Skin epidermis (tissue), 12 donors: ENCODE measurements at regions not wholly inside any gene's neighbourhood (a gene's known extent, or its start where the extent isn't known, plus 50 kb on each side); places are given as distances from the start of the nearest gene placed in this dataset.

Experiments
- H3K27ac ChIP-seq, 21 experiments: fragments of 200-600 bp; sonication (generic) in 11 of 21; one replicate each; pipeline ENCODE4 v1.5.0; 2020; ENCODE audit warnings: mild to moderate bottlenecking in 3 of 21, inconsistent platforms in 2 of 21, moderate library complexity in 2 of 21
- H3K4me3 ChIP-seq, 7 experiments: fragments of 200-600 bp; sonication (generic) in 2 of 7; one replicate each; pipeline ENCODE4 v1.5.0; 2020; ENCODE audit warnings: inconsistent platforms in 2 of 7, mild to moderate bottlenecking in 2 of 7, moderate library complexity in 1 of 7

GRCh38 chr6:144335311-144335861, 50.3 kb downstream of the UTRN start:
- peak overlapping the region in 3 of 21 experiments; percentile 47 to 78 (median 48) for H3K27ac ChIP-seq
- H3K4me3 ChIP-seq: no peak overlapping the region

GRCh38 chr6:144335914-144336313, 50.8 kb downstream of the UTRN start:
- Histone ChIP-seq H3K4me3 (no peak overlapping the region), H3K27ac (peak overlapping the region in 1 of 21 experiments; percentile 48)

- Histone ChIP-seq H3K27ac (peak overlapping the region in 1 of 21 experiments; percentile 5), H3K4me3 (no peak overlapping the region)
These were observed 51.8 kb downstream of the UTRN start for GRCh38 chr6:144336900-144337299.

GRCh38 chr6:144338474-144338873, 53.3 kb downstream of the UTRN start:
- Histone ChIP-seq H3K27ac (peak overlapping the region in 3 of 21 experiments; percentile 10 to 47 (median 26)), H3K4me3 (no peak overlapping the region)

- Histone ChIP-seq H3K27ac (peak overlapping the region in 9 of 21 experiments; percentile 11 to 88 (median 32)), H3K4me3 (no peak overlapping the region)
These were observed 54.0 kb downstream of the UTRN start for GRCh38 chr6:144338951-144339700.

- H3K27ac ChIP-seq: peak overlapping the region in 11 of 21 experiments; percentile 4 to 88 (median 26)
- H3K4me3 ChIP-seq: no peak overlapping the region
These were observed 54.8 kb downstream of the UTRN start for GRCh38 chr6:144339859-144340452.

GRCh38 chr6:144340541-144341371, 55.6 kb downstream of the UTRN start:
- Histone ChIP-seq H3K4me3 (no peak overlapping the region), H3K27ac (peak overlapping the region in 9 of 21 experiments; percentile 11 to 88 (median 51))

- peak overlapping the region in 8 of 21 experiments; percentile 1 to 93 (median 20) for H3K27ac ChIP-seq
- H3K4me3 ChIP-seq: no peak overlapping the region
These were observed 56.8 kb downstream of the UTRN start for GRCh38 chr6:144341831-144342527.

GRCh38 chr6:144343701-144344428, 58.7 kb downstream of the UTRN start:
- H3K4me3 ChIP-seq: peak overlapping the region; percentile 0 to 30 (median 21)
- peak overlapping the region in 20 of 21 experiments; percentile 39 to 93 (median 73) for H3K27ac ChIP-seq

- H3K27ac ChIP-seq: peak overlapping the region in 20 of 21 experiments; percentile 39 to 93 (median 72)
- peak overlapping the region; percentile 0 to 30 (median 21) for H3K4me3 ChIP-seq
These were observed 59.5 kb downstream of the UTRN start for GRCh38 chr6:144344646-144345045.

GRCh38 chr6:144345451-144345850, 60.3 kb downstream of the UTRN start:
- Histone ChIP-seq H3K4me3 (peak overlapping the region in 2 of 7 experiments; percentile 24 to 29), H3K27ac (peak overlapping the region in 13 of 21 experiments; percentile 6 to 93 (median 64))

- H3K27ac ChIP-seq: peak overlapping the region in 13 of 21 experiments; percentile 0 to 93 (median 51)
- H3K4me3 ChIP-seq: no peak overlapping the region
These were observed 61.7 kb downstream of the UTRN start for GRCh38 chr6:144346719-144347447.

- H3K4me3 ChIP-seq: no peak overlapping the region
- peak overlapping the region in 12 of 21 experiments; percentile 0 to 93 (median 51) for H3K27ac ChIP-seq
These were observed 62.3 kb downstream of the UTRN start for GRCh38 chr6:144347448-144347759.

- peak overlapping the region in 7 of 21 experiments; percentile 0 to 93 (median 18) for H3K27ac ChIP-seq
- H3K4me3 ChIP-seq: no peak overlapping the region
These were observed 62.8 kb downstream of the UTRN start for GRCh38 chr6:144347933-144348332.

- peak overlapping the region in 18 of 21 experiments; percentile 16 to 93 (median 62) for H3K27ac ChIP-seq
- peak overlapping the region in 2 of 7 experiments; percentile 1 to 10 for H3K4me3 ChIP-seq
These were observed 64.8 kb downstream of the UTRN start for GRCh38 chr6:144349690-144350527.

GRCh38 chr6:144350528-144350880, 65.4 kb downstream of the UTRN start:
- H3K4me3 ChIP-seq: peak overlapping the region in 2 of 7 experiments; percentile 1 to 10
- peak overlapping the region in 18 of 21 experiments; percentile 7 to 93 (median 62) for H3K27ac ChIP-seq
